Retinal pigment epithelial cell (primary cell): ENCODE measurements at regions not wholly inside any gene's neighbourhood (a gene's known extent, or its start where the extent isn't known, plus 50 kb on each side); places are given as distances from the start of the nearest gene placed in this dataset.

Experiments
- DNase-seq: peaks from one replicate; pipeline ENCODE4 v3.0.0-alpha.2; 2010; ENCODE audit warnings: low read depth
- H3K4me3 ChIP-seq: 2 replicates; pipeline ENCODE4 v1.5.1; 2011; ENCODE audit warnings: mild to moderate bottlenecking, low read length, control low read depth, moderate library complexity
- CTCF ChIP-seq: conservative IDR thresholded peaks from 2 replicates; pipeline ENCODE4 v1.5.1; 2011; ENCODE audit warnings: low read depth, low read length, control low read depth, inconsistent platforms

- no peak for TF ChIP-seq CTCF
- H3K4me3 ChIP-seq: no peak overlapping the region
- DNase-seq: no peak
Measured at GRCh38 chr2:168315331-168316072, 68.1 kb upstream of the STK39 start.

- no peak for TF ChIP-seq CTCF
- no peak for DNase-seq
- no peak overlapping the region for H3K4me3 ChIP-seq
Measured at GRCh38 chr2:168316073-168316440, 68.7 kb upstream of the STK39 start.

- no peak overlapping the region for H3K4me3 ChIP-seq
- no peak for DNase-seq
- no peak for TF ChIP-seq CTCF
Measured at GRCh38 chr2:168317282-168317681, 69.9 kb upstream of the STK39 start.

GRCh38 chr2:168320267-168320666, 72.9 kb upstream of the STK39 start:
- no peak for DNase-seq
- no peak for TF ChIP-seq CTCF
- H3K4me3 ChIP-seq: no peak overlapping the region

GRCh38 chr2:168322325-168323007, 75.1 kb upstream of the STK39 start:
- no peak overlapping the region for H3K4me3 ChIP-seq
- no peak for TF ChIP-seq CTCF
- no peak for DNase-seq

GRCh38 chr2:168323529-168324021, 76.2 kb upstream of the STK39 start:
- TF ChIP-seq CTCF: no peak
- no peak overlapping the region for H3K4me3 ChIP-seq
- DNase-seq: no peak

GRCh38 chr2:168326572-168326971, 79.2 kb upstream of the STK39 start:
- DNase-seq: no peak
- TF ChIP-seq CTCF: no peak
- no peak overlapping the region for H3K4me3 ChIP-seq
